Fibroblast of lung (primary cell): ENCODE measurements at regions not wholly inside any gene's neighbourhood (a gene's known extent, or its start where the extent isn't known, plus 50 kb on each side); places are given as distances from the start of the nearest gene placed in this dataset.

Source experiments
- EZH2 ChIP-seq: IDR thresholded peaks from 2 replicates; pipeline ENCODE4 v1.5.1; 2012; ENCODE audit warnings: low read length, control low read depth, mild to moderate bottlenecking; ENCODE audit errors: missing control alignments
- TF ChIP-seq, protein P1 (sequence below), 2 donors: IDR thresholded peaks in 1 of 2; conservative IDR thresholded peaks in 1 of 2; 1 replicate in 1 of 2; 2 replicates in 1 of 2; pipeline ENCODE4 v1.5.1; 2011 to 2012; ENCODE audit warnings: low read length in 2 of 2, control low read depth in 1 of 2, inconsistent platforms in 1 of 2, low read depth in 1 of 2, mild to moderate bottlenecking in 1 of 2

DNA sequence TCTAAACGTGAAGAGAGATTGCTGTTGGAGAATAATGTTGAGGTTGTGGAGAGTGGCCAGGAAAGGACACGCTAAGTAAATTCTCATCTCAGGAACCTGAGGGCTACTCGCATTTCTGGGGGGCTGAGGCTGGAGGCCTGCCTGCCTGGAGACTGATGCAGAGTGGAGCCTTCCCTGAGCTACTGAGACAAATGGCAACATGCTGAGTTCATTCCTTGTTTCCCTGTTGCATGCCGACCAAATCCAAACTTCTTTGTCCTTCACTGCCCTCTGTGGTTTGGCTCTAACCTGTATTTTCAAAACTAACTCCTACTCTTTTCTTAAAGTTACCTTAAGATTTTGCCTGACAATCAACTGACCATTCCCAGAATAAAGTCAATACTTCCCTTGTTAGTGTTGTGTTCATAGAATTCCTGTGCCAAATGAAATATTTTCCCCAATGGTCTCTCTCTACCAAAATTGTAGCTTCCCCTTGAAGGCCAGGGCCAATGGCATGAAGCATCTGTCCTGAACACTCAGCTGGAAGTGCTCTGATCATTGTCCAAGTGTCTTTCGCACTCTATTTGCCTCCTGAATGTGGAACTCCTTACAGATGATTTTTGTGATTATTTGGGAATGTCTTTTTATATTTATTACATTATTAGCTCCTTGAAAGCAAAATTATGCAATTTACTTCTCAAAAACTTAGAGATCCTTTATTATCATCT, 1085.6 kb downstream of the SOCS6 start:
- TF ChIP-seq, protein P1, sequence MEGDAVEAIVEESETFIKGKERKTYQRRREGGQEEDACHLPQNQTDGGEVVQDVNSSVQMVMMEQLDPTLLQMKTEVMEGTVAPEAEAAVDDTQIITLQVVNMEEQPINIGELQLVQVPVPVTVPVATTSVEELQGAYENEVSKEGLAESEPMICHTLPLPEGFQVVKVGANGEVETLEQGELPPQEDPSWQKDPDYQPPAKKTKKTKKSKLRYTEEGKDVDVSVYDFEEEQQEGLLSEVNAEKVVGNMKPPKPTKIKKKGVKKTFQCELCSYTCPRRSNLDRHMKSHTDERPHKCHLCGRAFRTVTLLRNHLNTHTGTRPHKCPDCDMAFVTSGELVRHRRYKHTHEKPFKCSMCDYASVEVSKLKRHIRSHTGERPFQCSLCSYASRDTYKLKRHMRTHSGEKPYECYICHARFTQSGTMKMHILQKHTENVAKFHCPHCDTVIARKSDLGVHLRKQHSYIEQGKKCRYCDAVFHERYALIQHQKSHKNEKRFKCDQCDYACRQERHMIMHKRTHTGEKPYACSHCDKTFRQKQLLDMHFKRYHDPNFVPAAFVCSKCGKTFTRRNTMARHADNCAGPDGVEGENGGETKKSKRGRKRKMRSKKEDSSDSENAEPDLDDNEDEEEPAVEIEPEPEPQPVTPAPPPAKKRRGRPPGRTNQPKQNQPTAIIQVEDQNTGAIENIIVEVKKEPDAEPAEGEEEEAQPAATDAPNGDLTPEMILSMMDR (conservative IDR thresholded peaks at IDR 0.05 in 1 of 2, IDR thresholded peaks at IDR 0.05 in 1 of 2; ENCODE audit: low read depth in 1 of 2, low read length in 2 of 2): no peak
- TF ChIP-seq EZH2: no peak
